Stimulated activated CD4-positive, alpha-beta T cell treated with anti-CD3 and anti-CD28 coated beads, Interleukin-15, amount 100 ng/mL, for 48 hours (primary cell): ENCODE measurements at regions not wholly inside any gene's neighbourhood (a gene's known extent, or its start where the extent isn't known, plus 50 kb on each side); places are given as distances from the start of the nearest gene placed in this dataset.
A peak's percentile ranks its signal among the peaks of the same experiment; 100 is the strongest.
"Not testable (repeated sequence)": the region's sequence is repeated elsewhere in the genome, so short reads cannot be mapped to it uniquely, and the experiment has no call there.

Source experiments
- DNase-seq, 2 donors: peaks; one replicate each; pipeline ENCODE4 v3.0.0-alpha.2; 2020; ENCODE audit warnings: low read depth in 2 of 2

- DNase-seq, result no peak
Measured at GRCh38 chr5:108696951-108697715, 50.6 kb upstream of the FER start.

GRCh38 chr5:108696407-108696806, 51.3 kb upstream of the FER start:
- DNase-seq, result no peak

DNA sequence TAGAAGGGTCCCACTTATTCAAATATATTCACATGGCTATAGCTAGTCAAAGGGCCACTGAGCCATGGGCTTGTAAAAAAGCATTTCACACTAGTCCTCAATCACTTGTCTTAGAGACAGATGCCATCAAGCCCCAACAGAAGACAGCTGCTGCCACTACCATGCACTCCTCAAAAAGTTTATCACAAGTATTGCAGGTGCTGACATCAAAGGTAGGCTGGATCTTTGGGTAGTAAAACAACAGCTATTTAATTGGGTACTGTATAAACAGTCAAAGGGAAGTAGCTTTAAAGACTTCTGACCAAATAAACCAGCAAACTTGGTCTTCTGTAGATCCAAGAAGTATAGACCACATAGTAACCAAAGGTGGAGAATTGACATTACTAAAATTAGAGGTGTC, 59.2 kb upstream of the FER start:
- no peak for DNase-seq

DNA sequence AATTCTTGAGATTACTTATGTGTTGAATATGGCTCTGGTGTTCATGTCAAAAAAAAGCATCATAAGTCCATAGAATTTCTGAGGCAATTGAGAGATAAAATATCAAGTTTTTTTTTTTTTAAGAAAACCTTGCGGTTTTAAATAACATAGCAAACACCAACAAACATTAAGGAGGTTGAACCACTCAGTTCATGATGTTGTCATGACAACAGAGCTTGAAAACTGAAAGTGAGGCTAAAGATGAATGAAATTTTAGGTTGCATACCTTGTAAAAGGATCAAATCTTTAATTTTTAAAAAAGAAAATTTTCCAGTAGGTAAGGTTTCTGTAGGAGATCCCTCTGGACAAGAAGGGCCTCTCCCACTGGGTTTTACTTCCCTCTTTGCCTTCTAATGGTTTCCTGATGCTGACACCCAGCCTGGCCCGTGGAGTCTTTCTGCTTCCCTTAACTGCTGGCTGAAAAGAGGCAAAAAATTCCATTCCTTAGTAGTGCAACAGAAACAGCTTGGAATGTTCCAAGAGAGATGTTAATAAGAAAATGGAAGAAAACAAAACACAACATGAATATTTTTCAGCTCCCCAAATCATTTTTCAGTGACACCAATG, 60.0 kb upstream of the FER start:
- no peak for DNase-seq

GRCh38 chr5:108686676-108687075, 61.0 kb upstream of the FER start:
- no peak for DNase-seq

DNA sequence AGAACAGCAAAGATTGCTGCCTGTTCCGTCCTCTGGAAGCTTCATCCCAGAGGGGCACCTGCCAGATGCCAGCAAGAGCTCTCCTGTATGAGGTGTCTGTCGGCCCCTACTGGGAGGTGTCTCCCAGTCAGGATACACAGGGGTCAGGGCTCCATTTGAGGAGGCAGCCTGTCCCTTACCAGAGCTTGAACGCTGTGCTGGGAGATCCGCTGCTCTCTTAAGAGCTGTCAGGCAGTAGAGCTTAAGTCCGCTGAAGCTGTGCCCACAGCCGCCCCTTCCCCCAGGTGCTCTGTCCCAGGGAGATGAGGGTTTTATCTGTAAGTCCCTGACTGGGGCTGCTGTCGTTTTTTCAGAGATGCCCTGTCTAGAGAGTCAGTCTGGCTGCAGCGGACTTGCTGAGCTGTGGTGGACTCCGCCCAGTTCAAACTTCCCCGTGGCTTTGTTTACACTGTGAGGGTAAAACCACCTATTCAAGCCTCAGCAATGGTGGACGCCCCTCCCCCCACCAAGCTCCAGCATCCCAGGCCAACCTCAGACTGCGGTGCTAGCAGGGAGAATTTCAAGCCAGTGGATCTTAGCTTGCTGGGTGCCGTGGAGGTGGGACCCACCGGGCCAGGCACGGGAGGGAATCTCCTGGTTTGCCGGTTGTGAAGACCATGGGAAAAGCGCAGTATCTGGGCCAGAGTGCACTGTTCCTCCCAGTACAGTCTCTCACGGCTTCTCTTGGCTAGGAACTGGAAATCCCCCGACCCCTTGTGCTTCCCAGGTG, 62.1 kb upstream of the FER start:
- not testable (repeated sequence) for DNase-seq

- peak in 1 of 2 donors; percentile 7 for DNase-seq
Measured at GRCh38 chr5:108681079-108681921, 66.4 kb upstream of the FER start.

- DNase-seq, result no peak
Measured at GRCh38 chr5:108678091-108678490, 69.6 kb upstream of the FER start.

GRCh38 chr5:108675736-108676135, 72.0 kb upstream of the FER start:
- no peak for DNase-seq

DNA sequence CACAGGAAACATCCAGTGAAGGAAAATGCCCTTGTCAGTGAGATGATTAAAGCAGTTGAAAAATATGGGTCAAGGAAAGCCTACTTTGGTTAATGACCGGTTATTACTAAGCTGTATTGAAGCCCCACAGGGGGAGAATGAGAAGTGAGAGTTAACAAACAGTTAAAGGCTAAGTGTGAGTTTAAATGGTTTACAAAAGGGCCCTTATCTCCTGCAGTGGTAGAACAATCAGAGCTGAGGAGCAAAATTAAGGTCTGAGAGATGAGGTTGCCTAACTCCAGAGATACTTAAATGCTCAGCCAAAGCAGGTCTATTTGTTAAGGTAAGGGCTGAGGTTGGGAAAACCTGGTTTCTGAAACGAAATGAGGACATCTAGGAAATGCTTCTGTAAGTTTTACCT, 75.1 kb upstream of the FER start:
- no peak for DNase-seq

DNA sequence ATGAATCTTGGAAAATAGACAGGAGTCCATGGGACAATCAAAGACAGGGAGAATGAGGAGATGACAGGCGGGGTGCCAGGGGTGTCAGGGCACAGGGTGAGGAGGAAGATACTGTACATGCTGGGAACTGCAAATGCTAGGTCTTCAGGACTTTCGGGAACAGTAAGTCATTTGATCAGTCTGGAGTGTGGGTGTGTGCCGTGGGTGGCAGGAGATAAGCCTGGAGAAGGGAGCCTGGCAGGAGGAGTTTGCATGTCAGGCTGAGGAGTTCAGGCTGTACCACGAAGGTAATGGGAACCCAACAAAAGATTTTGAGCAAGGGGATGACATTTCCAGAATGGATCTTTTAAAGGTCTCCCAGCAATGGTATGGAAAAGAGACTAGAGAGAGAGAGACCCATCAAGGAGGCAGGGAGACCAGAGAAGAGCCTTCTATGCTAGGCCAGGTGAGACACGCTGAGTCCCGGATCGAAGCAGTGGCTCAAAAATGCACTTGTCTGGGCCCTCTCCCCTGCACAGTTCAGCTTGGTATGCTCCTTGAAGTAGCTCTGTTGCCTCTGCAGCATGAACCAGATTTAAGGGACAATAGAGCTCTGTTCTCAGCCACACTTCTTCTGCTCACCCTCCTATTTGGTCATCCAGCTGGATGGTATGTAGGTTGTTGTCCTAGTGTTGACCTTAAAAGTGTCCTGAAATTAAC, 77.0 kb upstream of the FER start:
- no peak for DNase-seq

GRCh38 chr5:108669462-108669861, 78.2 kb upstream of the FER start:
- no peak for DNase-seq

- no peak for DNase-seq
Measured at GRCh38 chr5:108661590-108662219, 86.0 kb upstream of the FER start.

DNA sequence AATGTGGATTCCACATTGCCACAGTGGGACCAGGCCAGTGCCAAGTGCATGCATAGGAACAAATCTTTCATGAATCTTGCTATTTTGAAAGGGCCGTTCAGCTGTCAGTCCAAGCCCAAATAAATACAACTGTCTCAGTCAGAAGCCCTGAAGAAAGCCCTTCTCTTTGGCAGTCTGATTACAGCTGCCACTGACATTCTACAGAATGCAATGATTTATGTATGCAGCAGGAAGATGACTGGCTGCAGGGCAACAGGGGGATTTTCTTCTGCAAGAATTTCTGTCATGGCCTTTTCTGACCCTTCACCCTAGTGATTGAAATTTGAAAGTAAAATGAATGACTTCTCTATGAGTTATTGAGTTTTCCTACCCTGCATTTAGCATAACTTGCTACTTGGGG, 86.7 kb upstream of the FER start:
- no peak for DNase-seq

- DNase-seq, result no peak
Measured at GRCh38 chr5:108660291-108660690, 87.4 kb upstream of the FER start.

GRCh38 chr5:108659531-108659930, 88.2 kb upstream of the FER start:
- no peak for DNase-seq

- no peak for DNase-seq
Measured at GRCh38 chr5:108655750-108656450, 91.8 kb upstream of the FER start.

DNA sequence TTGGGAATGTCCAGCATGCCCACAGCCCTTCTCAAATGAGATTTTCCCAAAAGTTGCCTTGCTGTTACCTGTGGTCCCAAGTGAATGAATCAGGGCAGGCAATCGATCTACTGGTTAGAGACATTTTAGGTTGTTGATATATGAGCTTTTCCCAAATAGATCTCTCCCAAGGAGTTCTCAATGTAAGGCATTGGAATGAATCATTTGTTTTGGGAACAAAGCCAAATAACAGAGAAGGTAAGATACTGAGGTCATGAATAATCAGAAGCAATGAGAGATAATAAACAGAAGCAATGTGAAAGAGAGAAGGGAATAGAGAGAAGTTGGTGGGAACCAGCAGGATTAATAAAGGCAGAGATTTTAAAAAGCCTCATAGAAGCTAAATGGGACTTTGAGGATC, 93.6 kb upstream of the FER start:
- DNase-seq, result no peak

GRCh38 chr5:108653201-108653600, 94.5 kb upstream of the FER start:
- DNase-seq, result no peak

DNA sequence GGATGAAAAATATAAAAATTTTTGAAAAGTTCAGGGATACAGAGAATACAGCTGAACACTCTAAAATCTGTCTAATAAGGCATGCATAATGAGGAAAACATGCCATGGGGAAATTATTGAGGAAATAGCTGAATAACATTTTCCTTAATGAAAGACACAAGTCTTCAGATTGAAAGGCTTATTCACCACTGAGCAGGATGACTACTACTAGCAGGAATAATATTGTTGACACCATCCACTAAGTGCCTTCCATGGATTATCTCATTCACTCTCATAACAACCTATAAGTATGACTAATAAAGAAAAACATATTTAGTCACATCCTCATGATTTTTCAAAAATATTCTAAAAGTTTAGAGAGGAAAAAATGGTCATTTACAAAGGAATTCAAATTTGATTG, 96.7 kb upstream of the FER start:
- no peak for DNase-seq
